Stimulated activated memory B cell treated with anti-CD40 and anti-IgM and Interleukin-4, amounts not matched to agents 10 μg/mL and 1 μg/mL and 100 μg/mL, for 72 hours (primary cell): ENCODE measurements at regions not wholly inside any gene's neighbourhood (a gene's known extent, or its start where the extent isn't known, plus 50 kb on each side); places are given as distances from the start of the nearest gene placed in this dataset.
A peak's percentile ranks its signal among the peaks of the same experiment; 100 is the strongest.

ENCODE experiments used
- ATAC-seq: fragments of 150-1000 bp; cut with Tn5 transposase; 2 replicates; pipeline ENCODE4 v1.10.0; 2021
- H3K27ac Mint-ChIP-seq: one replicate; pipeline ENCODE4 v1.8.0; 2022; ENCODE audit warnings: mild to moderate bottlenecking, mixed read lengths
- H3K27me3 Mint-ChIP-seq: one replicate; pipeline ENCODE4 v1.8.0; 2022; ENCODE audit warnings: mixed read lengths
- H3K36me3 Mint-ChIP-seq: one replicate; pipeline ENCODE4 v1.8.0; 2022; ENCODE audit warnings: mixed read lengths
- H3K4me1 Mint-ChIP-seq: one replicate; pipeline ENCODE4 v1.8.0; 2022; ENCODE audit warnings: mixed read lengths
- H3K4me3 Mint-ChIP-seq: one replicate; pipeline ENCODE4 v1.8.0; 2022; ENCODE audit warnings: mild to moderate bottlenecking, moderate library complexity, mixed read lengths
- H3K9me3 Mint-ChIP-seq: one replicate; pipeline ENCODE4 v1.8.0; 2022; ENCODE audit warnings: mixed read lengths

GRCh38 chr13:111407381-111408131, 87.1 kb downstream of the TEX29 start:
- Mint-ChIP-seq H3K4me1 (no peaks in the 10 kb centered on the region), H3K4me3 (no peak overlapping the region), H3K27ac (no peak overlapping the region), H3K9me3 (no peaks in the 10 kb centered on the region), H3K27me3 (peaks cover 30% of the 10 kb centered on the region), H3K36me3 (no peaks in the 10 kb centered on the region)
- peak; percentile 21 for ATAC-seq

GRCh38 chr13:111409413-111409812, 89.0 kb downstream of the TEX29 start:
- Mint-ChIP-seq H3K27ac (no peak overlapping the region), H3K36me3 (no peaks in the 10 kb centered on the region), H3K9me3 (no peaks in the 10 kb centered on the region), H3K4me1 (no peaks in the 10 kb centered on the region), H3K27me3 (peaks cover 17% of the 10 kb centered on the region), H3K4me3 (no peak overlapping the region)
- no peak for ATAC-seq

DNA sequence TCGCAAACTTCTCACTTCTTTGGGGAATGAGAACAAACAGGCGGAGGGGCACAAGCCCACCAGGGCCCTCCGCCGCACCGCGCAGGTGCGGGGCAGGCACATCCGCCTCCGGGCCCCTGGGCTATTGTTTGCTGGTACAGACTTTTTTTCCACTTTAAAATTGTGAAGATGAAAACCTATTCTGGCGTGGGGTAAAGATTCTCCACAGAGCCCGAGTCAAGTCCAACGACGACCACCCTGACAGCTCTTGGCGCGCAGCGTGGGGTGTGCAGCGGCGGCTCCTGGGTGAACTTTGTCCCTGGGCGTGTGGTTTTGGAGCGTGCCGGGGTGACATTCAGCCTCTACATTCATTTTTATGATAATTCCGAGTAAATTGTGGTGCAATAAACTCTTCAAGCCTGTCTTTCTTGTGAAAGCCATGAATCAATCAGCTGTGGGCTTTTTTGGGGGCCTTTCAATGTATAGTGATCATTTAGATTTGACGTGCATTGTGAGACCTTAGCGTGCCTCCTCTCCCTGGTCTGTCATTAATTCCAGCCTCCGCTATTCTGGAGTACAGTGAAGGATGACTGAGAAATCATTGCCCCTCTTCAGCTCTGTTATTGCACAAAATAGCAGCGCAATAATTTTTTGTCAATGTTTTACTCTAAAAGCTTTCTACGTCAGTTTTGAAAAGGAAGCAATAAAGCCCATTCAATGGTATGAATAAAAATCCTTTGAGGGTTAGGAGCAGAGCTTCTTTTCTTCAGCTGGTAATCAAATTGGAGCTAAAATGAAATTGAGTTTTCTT, 90.0 kb downstream of the TEX29 start:
- Mint-ChIP-seq H3K4me1 (no peaks in the 10 kb centered on the region), H3K4me3 (no peak overlapping the region), H3K27me3 (peaks cover 9% of the 10 kb centered on the region), H3K9me3 (no peaks in the 10 kb centered on the region), H3K36me3 (no peaks in the 10 kb centered on the region), H3K27ac (no peak overlapping the region)
- no peak for ATAC-seq

DNA sequence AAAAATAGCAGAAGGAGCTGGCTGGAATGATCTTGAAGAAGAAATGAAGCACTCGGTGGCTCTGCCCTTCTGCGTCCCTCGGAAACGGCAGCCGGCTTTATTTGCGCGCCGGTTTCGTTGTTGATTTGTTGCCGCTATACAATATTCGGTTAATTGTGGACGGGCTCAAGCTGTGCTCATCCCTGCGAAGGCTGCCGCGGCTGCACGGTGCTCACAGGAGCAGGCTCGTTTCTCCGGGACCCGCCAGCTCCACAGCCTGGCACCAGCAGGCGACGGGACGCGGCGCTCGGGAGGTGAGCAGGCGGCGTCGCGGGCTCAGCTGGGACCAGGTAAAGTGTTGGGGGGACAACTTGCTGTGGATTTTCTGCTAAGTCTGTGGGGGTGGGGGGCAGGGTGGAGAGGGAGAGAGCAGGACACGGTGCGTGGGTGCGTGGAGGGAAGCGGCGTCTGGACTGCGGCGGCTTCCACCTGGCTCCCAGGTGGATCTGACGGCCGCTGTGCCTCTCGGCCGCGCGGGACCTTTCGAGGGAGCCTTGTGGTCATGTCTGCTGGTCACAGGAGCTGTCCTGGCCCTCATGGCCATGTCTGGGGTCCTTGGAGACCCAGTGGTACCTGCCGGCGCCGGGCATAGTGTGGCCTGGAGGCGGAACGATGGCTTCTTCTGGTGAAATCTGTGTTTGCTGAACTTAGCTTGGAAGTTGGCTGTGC, 90.9 kb downstream of the TEX29 start:
- no peak overlapping the region for H3K27ac Mint-ChIP-seq
- no peak overlapping the region for H3K4me3 Mint-ChIP-seq
- no peaks in the 10 kb centered on the region for H3K4me1 Mint-ChIP-seq
- no peak for ATAC-seq
- H3K9me3 Mint-ChIP-seq: no peaks in the 10 kb centered on the region
- peaks cover 9% of the 10 kb centered on the region for H3K27me3 Mint-ChIP-seq
- no peaks in the 10 kb centered on the region for H3K36me3 Mint-ChIP-seq

DNA sequence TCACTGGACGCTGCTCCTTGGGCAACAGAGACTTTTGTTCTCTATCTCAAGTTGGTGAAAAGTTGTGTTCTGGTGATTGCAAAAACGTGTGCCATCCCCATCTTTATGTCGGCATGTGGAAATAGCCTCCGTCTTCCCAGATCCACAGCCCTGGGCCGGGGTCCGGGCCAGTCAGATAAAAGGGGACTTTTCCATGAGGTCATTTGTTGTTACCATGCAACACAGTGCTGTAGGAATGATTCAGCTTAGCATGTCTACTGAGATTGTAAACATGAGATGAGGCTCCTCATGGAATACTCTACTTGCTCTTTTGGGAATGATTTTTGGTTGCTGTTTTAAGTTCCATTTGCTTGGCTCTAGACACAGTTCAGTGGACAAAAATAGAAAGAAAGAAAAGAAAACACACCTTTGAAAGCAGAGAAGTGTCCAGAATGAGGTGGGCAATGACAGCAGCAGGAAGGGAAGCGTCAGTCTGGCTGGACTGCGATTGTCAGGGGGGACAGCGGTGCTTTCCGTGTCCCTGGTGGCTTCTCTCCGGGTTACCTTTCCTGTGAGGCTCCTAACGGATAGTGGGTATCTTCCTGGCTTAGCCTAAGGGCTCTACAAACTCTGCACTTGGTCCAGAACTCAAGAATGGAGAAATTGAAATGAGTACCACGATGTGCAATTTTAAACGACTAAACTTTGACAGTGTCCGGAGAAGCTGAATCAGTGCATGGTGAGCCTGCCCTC, 91.6 kb downstream of the TEX29 start:
- no peaks in the 10 kb centered on the region for H3K9me3 Mint-ChIP-seq
- no peaks in the 10 kb centered on the region for H3K36me3 Mint-ChIP-seq
- peaks cover 9% of the 10 kb centered on the region for H3K27me3 Mint-ChIP-seq
- H3K4me1 Mint-ChIP-seq: no peaks in the 10 kb centered on the region
- no peak for ATAC-seq
- no peak overlapping the region for H3K27ac Mint-ChIP-seq
- no peak overlapping the region for H3K4me3 Mint-ChIP-seq

GRCh38 chr13:111413407-111414187, 93.2 kb downstream of the TEX29 start:
- Mint-ChIP-seq H3K4me1 (no peaks in the 10 kb centered on the region), H3K4me3 (no peak overlapping the region), H3K27me3 (peaks cover 16% of the 10 kb centered on the region), H3K36me3 (no peaks in the 10 kb centered on the region), H3K27ac (no peak overlapping the region), H3K9me3 (no peaks in the 10 kb centered on the region)
- ATAC-seq: peak; percentile 22

DNA sequence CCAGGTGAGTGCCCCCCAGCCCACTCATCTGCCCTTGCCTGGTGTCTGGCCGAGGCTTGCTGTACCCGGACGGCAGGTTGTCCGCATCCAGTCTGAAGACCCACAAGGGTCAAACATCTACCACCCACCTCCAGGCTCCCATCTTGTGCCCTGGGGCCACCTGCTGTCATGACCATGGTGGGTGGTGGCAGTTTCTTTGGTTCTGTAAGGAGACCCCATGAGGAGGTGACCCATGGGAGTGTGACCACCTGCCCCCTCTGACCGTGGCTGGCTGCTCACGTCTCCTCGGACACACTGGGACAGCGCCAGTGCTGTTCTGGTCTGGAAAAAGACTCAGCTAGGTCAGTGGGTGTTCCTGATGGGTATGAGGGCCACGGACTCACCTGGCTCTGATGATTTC, 93.9 kb downstream of the TEX29 start:
- H3K9me3 Mint-ChIP-seq: no peaks in the 10 kb centered on the region
- H3K27me3 Mint-ChIP-seq: peaks cover 19% of the 10 kb centered on the region
- H3K36me3 Mint-ChIP-seq: no peaks in the 10 kb centered on the region
- no peak for ATAC-seq
- H3K4me3 Mint-ChIP-seq: no peak overlapping the region
- no peak overlapping the region for H3K27ac Mint-ChIP-seq
- H3K4me1 Mint-ChIP-seq: no peaks in the 10 kb centered on the region

GRCh38 chr13:111415246-111415645, 94.8 kb downstream of the TEX29 start:
- Mint-ChIP-seq H3K4me3 (no peak overlapping the region), H3K27ac (no peak overlapping the region), H3K9me3 (no peaks in the 10 kb centered on the region), H3K36me3 (no peaks in the 10 kb centered on the region), H3K4me1 (no peaks in the 10 kb centered on the region), H3K27me3 (peaks cover 19% of the 10 kb centered on the region)
- no peak for ATAC-seq

GRCh38 chr13:111415765-111416164, 95.3 kb downstream of the TEX29 start:
- H3K4me3 Mint-ChIP-seq: no peak overlapping the region
- no peaks in the 10 kb centered on the region for H3K9me3 Mint-ChIP-seq
- no peaks in the 10 kb centered on the region for H3K4me1 Mint-ChIP-seq
- ATAC-seq: no peak
- no peak overlapping the region for H3K27ac Mint-ChIP-seq
- peaks cover 20% of the 10 kb centered on the region for H3K27me3 Mint-ChIP-seq
- no peaks in the 10 kb centered on the region for H3K36me3 Mint-ChIP-seq

DNA sequence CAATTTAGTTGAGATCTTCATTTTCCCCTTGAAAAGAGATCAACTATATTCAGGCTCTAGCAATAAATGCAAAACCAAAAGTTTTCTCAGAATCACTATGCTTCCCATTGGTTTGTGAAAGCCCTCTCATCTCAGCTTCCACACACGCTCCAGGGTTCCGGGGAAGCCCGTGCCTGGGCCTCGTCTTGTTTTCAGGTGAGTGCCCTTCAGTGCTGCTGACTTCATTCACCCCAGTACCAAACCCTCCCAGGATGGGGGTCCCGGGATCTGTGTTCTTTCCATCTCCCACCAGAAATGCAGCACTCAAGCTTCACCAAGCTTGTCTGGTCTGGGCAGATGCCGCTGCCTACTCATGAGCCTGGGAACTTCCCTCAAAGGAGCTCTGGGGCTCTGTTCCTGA, 97.7 kb downstream of the TEX29 start:
- Mint-ChIP-seq H3K27me3 (peaks cover 23% of the 10 kb centered on the region), H3K4me3 (no peak overlapping the region), H3K36me3 (no peaks in the 10 kb centered on the region), H3K27ac (no peak overlapping the region), H3K4me1 (no peaks in the 10 kb centered on the region), H3K9me3 (no peaks in the 10 kb centered on the region)
- no peak for ATAC-seq

DNA sequence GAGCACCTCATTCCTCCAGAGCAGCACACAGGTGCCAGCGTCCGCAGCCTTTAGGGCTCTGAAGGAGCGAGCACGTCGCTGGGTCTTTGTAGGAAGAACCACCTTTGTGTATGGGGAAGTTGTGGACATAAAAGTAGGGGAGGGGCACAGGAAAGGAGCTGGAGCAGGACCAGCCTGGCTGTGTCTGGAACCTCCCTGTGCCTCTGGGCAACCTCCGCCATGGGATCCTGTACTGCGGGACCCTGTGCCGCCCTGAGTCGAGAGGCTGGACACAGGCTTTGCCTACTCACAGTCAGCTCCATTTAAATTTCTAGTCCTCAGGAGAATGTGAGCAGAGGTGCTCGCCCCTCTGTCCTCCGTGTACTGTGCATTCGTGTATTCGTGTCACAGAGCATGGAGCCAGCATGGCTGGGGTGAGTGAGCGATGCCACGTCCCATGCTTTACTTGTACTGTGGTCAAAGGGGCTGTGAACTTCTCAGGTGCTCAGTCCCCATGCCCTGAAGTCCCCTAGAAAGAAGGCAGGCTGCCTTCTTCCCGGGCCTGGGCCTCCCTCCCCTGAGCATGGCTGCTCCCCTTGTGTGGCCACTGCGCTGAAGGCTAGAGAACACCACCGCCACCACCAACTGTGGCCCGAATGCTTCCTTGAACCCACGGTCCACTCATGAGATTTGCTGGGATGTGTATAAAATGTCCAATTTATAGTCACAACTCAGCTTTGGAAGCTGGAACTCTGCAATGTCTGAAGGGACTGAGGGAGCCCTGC, 99.9 kb downstream of the TEX29 start:
- Mint-ChIP-seq H3K4me1 (no peaks in the 10 kb centered on the region), H3K27me3 (peaks cover 23% of the 10 kb centered on the region), H3K36me3 (no peaks in the 10 kb centered on the region), H3K9me3 (no peaks in the 10 kb centered on the region), H3K27ac (no peak overlapping the region), H3K4me3 (no peak overlapping the region)
- no peak for ATAC-seq

DNA sequence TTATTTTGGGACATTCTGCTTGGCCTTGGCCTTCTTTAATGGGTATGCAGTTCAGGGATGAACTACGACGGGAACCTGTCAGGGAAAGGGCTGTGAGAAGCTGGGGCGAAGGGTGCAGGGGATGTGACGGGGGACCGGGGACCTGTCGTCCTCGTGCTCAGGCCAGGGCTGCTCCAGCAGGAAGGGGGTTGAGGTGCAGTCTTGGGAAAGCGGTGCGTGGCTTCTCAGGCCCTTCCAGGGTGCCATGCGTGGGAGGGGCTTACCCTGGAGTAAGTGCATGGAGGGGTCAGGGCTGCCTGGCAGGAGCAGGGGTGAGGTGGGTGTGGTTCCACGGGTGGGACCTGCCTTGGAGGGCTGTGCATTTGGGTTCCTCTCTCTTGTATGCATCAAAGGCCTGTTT, 100.8 kb downstream of the TEX29 start:
- no peak for ATAC-seq
- no peak overlapping the region for H3K4me3 Mint-ChIP-seq

GRCh38 chr13:111422348-111422747, 101.9 kb downstream of the TEX29 start:
- Mint-ChIP-seq H3K27ac (no peak overlapping the region), H3K4me1 (no peaks in the 10 kb centered on the region), H3K27me3 (peaks cover 23% of the 10 kb centered on the region), H3K4me3 (no peak overlapping the region), H3K36me3 (no peaks in the 10 kb centered on the region), H3K9me3 (no peaks in the 10 kb centered on the region)
- no peak for ATAC-seq

More for the DNA sequence above, 100.8 kb downstream of the TEX29 start:
- Mint-ChIP-seq H3K36me3 (no peaks in the 10 kb centered on the region), H3K27me3 (peaks cover 23% of the 10 kb centered on the region), H3K9me3 (no peaks in the 10 kb centered on the region), H3K4me1 (no peaks in the 10 kb centered on the region), H3K27ac (no peak overlapping the region)
